Heart right ventricle (tissue), 16 donors: ENCODE measurements at regions not wholly inside any gene's neighbourhood (a gene's known extent, or its start where the extent isn't known, plus 50 kb on each side); places are given as distances from the start of the nearest gene placed in this dataset.

Source experiments
- ATAC-seq, 8 donors: fragments of 200-7000 bp; cut with Tn5 transposase; one replicate each; pipeline ENCODE4 v1.9.1; 2020; ENCODE audit warnings: mild to moderate bottlenecking in 8 of 8, moderate library complexity in 8 of 8, moderate number of reproducible peaks in 1 of 8
- DNase-seq, 2 donors: peaks; one replicate each; pipeline ENCODE4 v3.0.0-alpha.2; 2020
- H3K27ac ChIP-seq, 10 donors: fragments of 200-600 bp; sonication (generic) in 2 of 10; one replicate each; pipeline versions ENCODE4 v1.5.0 to v1.8.0; 2020 to 2022; ENCODE audit warnings: mild to moderate bottlenecking in 3 of 10
- H3K27me3 ChIP-seq, 7 donors: fragments of 200-600 bp; one replicate each; pipeline ENCODE4 v1.8.0; 2021 to 2022; ENCODE audit warnings: mild to moderate bottlenecking in 2 of 7
- H3K36me3 ChIP-seq, 9 donors: fragments of 200-600 bp; sonication (generic) in 1 of 9; one replicate each; pipeline versions ENCODE4 v1.5.0 to v1.8.0; 2020 to 2022; ENCODE audit warnings: mild to moderate bottlenecking in 2 of 9
- H3K4me1 ChIP-seq, 9 donors: fragments of 200-600 bp; sonication (generic) in 1 of 9; one replicate each; pipeline versions ENCODE4 v1.5.0 to v1.8.0; 2020 to 2022; ENCODE audit warnings: mild to moderate bottlenecking in 4 of 9
- H3K4me3 ChIP-seq, 10 donors: fragments of 200-600 bp; sonication (generic) in 2 of 10; one replicate each; pipeline versions ENCODE4 v1.5.0 to v1.8.0; 2020 to 2022; ENCODE audit warnings: mild to moderate bottlenecking in 7 of 10, moderate library complexity in 2 of 10
- H3K9me3 ChIP-seq, 11 donors: fragments of 200-600 bp in 10 of 11; sonication (generic) in 2 of 11; one replicate each; pipeline versions ENCODE4 v1.5.0 to v1.8.0; 2013 to 2022; ENCODE audit warnings: mild to moderate bottlenecking in 2 of 11, control low read depth in 1 of 11, moderate library complexity in 1 of 11
- whole genome bisulfite sequencing, 2 donors: extraction: QIAGEN DNeasy Blood & Tissue Kit; methylation state at CpG; one replicate each; pipeline ENCODE4 v1.1.7; 2013; ENCODE audit warnings: inconsistent platforms in 1 of 2; 5-methylcytosine and 5-hydroxymethylcytosine counted together
- intact Hi-C, 10 donors: fragments of 100-400 bp; cut with DNase I; formaldehyde crosslinking; loops; one replicate each; pipeline versions ENCODE4 v1.11.1 to v1.14.2; 2022
- TF ChIP-seq, protein P1 (sequence below), 9 donors: fragments of 200-600 bp; sonication (generic) in 2 of 9; IDR thresholded peaks; one replicate each; pipeline versions ENCODE4 v1.5.0 to v1.8.0; 2021 to 2022; ENCODE audit warnings: antibody characterized with exemption in 9 of 9, mild to moderate bottlenecking in 5 of 9, moderate library complexity in 1 of 9
- donor health status: Arrhythmogenic right ventricular cardiomyopathy.
- donor health status: ischemic (EF 13 %, LVEDD 7.1; RV severe dilation, severe dysfunction).
- donor health status: healthy with polysubstance abuse.
- donor health status: DM: no; HTN: yes; CAD: no.
- donor health status: DM: no; HTN: no; CAD: no.
- donor health status: ischemic (EF 25% LVEDD 6.9; RV normal size, moderate dysfunction).
- donor health status: ischemic (EF 25% LVEDD 5.7; RV mildly dilated, moderate dysfunction).
- donor health status: healthy.
- donor health status: DM: yes; HTN: yes; CAD: no.
- donor health status: Ischemic cardiomyopathy.
- donor health status: ischemic (EF 35%, LVEDD 5.7; RV mildly dilated, moderate dysfunction).
- donor health status: nonischemic (EF 11% LVEDD 7.7; RV severe dilation, severe dysfunction).
- donor health status: DM: yes; HTN: yes; CAD: no.
- donor health status: PGD.
- donor health status: ischemic (EF 29% LVEDD 5.4; RV normal size, mild dysfunction).
- donor health status: nonischemic (EF 23%, LVEDD 6.1; RV moderate dilation, normal function).

DNA sequence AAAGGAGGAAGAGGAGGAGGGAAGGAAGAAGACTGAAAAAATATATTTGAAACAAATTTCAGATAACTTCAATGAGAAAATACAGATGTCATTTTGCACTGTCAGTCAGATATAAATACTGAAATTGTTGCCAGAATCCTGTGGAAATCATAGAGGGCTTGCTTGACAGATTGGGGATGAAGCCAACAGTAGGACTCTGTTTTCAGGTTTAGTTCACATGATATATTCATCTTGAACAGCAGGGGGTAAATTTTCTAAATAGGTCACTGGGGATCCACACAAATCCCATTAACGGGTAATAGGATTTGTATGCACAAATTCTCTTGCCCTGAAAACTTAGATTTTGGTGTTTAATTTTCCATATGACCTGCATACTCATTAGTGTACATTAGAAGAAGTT is 103.3 kb upstream of the PCDH18 start:
- H3K4me1 ChIP-seq, result no peaks in the 10 kb centered on the region
- H3K27ac ChIP-seq, result no peak overlapping the region
- peaks cover 0 to 5% (median 0%) of the 10 kb centered on the region in 11 donors for H3K9me3 ChIP-seq
- intact Hi-C loops, result no loop called here
- 43 to 56% methylated on average over 1 of the region's 1 CpG for WGBS, 2 donors
- H3K27me3 ChIP-seq, result no peaks in the 10 kb centered on the region
- ATAC-seq, result no peak
- H3K36me3 ChIP-seq, result no peaks in the 10 kb centered on the region
- no peak for DNase-seq
- no peak overlapping the region for H3K4me3 ChIP-seq
- TF ChIP-seq, protein P1, sequence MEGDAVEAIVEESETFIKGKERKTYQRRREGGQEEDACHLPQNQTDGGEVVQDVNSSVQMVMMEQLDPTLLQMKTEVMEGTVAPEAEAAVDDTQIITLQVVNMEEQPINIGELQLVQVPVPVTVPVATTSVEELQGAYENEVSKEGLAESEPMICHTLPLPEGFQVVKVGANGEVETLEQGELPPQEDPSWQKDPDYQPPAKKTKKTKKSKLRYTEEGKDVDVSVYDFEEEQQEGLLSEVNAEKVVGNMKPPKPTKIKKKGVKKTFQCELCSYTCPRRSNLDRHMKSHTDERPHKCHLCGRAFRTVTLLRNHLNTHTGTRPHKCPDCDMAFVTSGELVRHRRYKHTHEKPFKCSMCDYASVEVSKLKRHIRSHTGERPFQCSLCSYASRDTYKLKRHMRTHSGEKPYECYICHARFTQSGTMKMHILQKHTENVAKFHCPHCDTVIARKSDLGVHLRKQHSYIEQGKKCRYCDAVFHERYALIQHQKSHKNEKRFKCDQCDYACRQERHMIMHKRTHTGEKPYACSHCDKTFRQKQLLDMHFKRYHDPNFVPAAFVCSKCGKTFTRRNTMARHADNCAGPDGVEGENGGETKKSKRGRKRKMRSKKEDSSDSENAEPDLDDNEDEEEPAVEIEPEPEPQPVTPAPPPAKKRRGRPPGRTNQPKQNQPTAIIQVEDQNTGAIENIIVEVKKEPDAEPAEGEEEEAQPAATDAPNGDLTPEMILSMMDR (IDR thresholded peaks at IDR 0.05), result no peak

DNA sequence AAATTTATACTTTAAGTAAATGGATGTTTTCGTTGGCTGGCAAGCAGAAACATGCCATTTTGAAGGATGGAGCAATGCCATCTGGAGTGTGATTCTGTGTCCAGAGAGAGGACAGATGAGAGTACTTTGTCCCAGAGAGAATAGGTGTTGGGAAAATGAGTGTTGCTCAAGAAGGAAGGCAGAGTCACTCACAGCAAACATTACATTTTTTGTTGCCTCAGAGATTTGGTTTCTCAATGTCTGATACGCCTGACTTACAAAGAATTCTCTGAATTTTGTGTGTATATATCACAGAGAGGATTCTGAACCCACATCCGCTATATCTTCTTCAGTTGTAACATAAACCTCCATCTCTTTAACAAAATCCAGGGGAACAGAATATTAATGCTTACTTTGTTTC is 102.8 kb upstream of the PCDH18 start:
- ATAC-seq (peak in 1 of 8 donors; percentile 79), DNase-seq (no peak)
- no peak overlapping the region for H3K4me3 ChIP-seq
- H3K36me3 ChIP-seq, result no peaks in the 10 kb centered on the region
- no peak overlapping the region for H3K27ac ChIP-seq
- peaks cover 0 to 5% (median 0%) of the 10 kb centered on the region in 11 donors for H3K9me3 ChIP-seq
- WGBS, 2 donors, result 71 to 80% methylated on average over 3 of the region's 3 CpGs
- H3K4me1 ChIP-seq, result no peaks in the 10 kb centered on the region
- intact Hi-C loops, result no loop called here
- no peaks in the 10 kb centered on the region for H3K27me3 ChIP-seq
- TF ChIP-seq, protein P1 (IDR thresholded peaks at IDR 0.05), result no peak

DNA sequence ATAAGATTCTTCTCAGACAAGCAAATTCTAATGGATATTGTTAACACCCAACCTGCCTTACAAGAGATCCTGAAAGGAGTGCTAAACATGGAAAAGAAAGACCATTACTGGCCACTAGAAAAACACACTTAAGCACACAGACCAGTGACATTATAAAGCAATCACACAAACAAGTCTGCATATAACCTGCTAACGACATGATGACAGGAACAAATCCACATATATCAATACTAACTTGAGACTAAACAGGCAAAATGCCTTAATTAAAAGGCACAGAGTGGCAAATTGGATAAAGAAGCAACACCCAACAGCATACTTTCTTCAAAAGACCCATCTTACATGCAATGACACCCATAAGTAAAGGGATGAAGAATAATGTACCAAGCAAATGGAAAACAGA is 100.5 kb upstream of the PCDH18 start:
- H3K4me3 ChIP-seq, result no peak overlapping the region
- ATAC-seq, result no peak

DNA sequence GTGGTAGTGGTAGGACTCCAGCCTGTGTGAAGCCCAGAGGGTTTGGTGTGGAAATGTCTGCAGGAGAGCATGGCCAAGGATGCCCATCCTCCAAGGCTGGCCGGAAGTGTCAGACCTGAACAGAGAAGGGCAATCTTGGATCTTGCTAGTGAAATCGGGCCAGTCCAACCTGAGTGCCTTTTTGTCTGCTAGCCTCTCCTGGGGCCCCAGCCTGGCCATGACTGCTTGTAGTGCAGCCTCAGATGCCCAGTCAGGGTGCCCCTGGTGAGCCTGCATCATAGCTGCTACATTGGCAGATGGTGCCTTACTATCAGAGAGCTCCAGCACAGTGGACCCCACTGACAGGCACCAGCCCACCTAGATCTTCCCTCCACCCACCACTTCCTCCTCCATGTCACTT is 99.3 kb upstream of the PCDH18 start:
- DNase-seq (no peak), ATAC-seq (no peak)
- no peaks in the 10 kb centered on the region for H3K4me1 ChIP-seq
- TF ChIP-seq, protein P1 (IDR thresholded peaks at IDR 0.05), result no peak
- peaks cover 0 to 4% (median 0%) of the 10 kb centered on the region in 7 donors for H3K27me3 ChIP-seq
- no peak overlapping the region for H3K27ac ChIP-seq
- H3K4me3 ChIP-seq, result no peak overlapping the region
- intact Hi-C loops, result no loop called here
- WGBS, 2 donors, result 91 to 97% methylated on average over 2 of the region's 2 CpGs
- H3K9me3 ChIP-seq, result peaks cover 0 to 5% (median 0%) of the 10 kb centered on the region in 11 donors
- no peaks in the 10 kb centered on the region for H3K36me3 ChIP-seq

More for the DNA sequence above, 100.5 kb upstream of the PCDH18 start:
- TF ChIP-seq, protein P1 (IDR thresholded peaks at IDR 0.05), result no peak
- Histone ChIP-seq H3K27ac (no peak overlapping the region), H3K9me3 (peaks cover 0 to 5% (median 0%) of the 10 kb centered on the region in 11 donors), H3K4me1 (no peaks in the 10 kb centered on the region), H3K27me3 (peaks cover 0 to 4% (median 0%) of the 10 kb centered on the region in 7 donors), H3K36me3 (no peaks in the 10 kb centered on the region)
- intact Hi-C loops, result no loop called here
- 88 to 89% methylated on average over 1 of the region's 1 CpG for WGBS, 2 donors
- no peak for DNase-seq
